ENCODE measurements at regions not wholly inside any gene's neighbourhood (a gene's known extent, or its start where the extent isn't known, plus 50 kb on each side); places are given as distances from the start of the nearest gene placed in this dataset.

GRCh38 chr2:2569836-2570235 is 238.8 kb upstream of the MYT1L start:
- H3K4me1 ChIP-seq (ENCODE audit: insufficient read depth), result no peaks in the 10 kb centered on the region
- intact Hi-C loops (cut with DNase I), result no loop called here
- no peak overlapping the region for H3K4me3 ChIP-seq
- no peak for DNase-seq
- no peak for TF ChIP-seq CTCF (IDR thresholded peaks at IDR 0.05)
- TF ChIP-seq EP300 (IDR thresholded peaks at IDR 0.05), result no peak
- TF ChIP-seq POLR2A (IDR thresholded peaks at IDR 0.05), result no peak
- H3K9me3 ChIP-seq, result no peaks in the 10 kb centered on the region
- no peaks in the 10 kb centered on the region for H3K27me3 ChIP-seq
- WGBS, 3 donors, result 41 to 65% (median 59%) methylated on average over 4 of the region's 4 CpGs
- H3K27ac ChIP-seq, result no peak overlapping the region
- H3K36me3 ChIP-seq, result no peaks in the 10 kb centered on the region

- intact Hi-C loops (cut with DNase I), result no loop called here
- no peak overlapping the region for H3K27ac ChIP-seq
- H3K9me3 ChIP-seq, result no peaks in the 10 kb centered on the region
- H3K4me1 ChIP-seq (ENCODE audit: insufficient read depth), result no peaks in the 10 kb centered on the region
- WGBS, 3 donors, result 83 to 86% (median 85%) methylated on average over 11 of the region's 11 CpGs
- H3K4me3 ChIP-seq, result no peak overlapping the region
- H3K27me3 ChIP-seq, result no peaks in the 10 kb centered on the region
- DNase-seq, result no peak
- no peaks in the 10 kb centered on the region for H3K36me3 ChIP-seq
- TF ChIP-seq POLR2A (IDR thresholded peaks at IDR 0.05) (no peak), CTCF (IDR thresholded peaks at IDR 0.05) (no peak), EP300 (IDR thresholded peaks at IDR 0.05) (no peak)
Observed at GRCh38 chr2:2569306-2569705, 238.2 kb upstream of the MYT1L start.

- intact Hi-C loops (cut with DNase I), result no loop called here
- TF ChIP-seq EP300 (IDR thresholded peaks at IDR 0.05) (no peak), POLR2A (IDR thresholded peaks at IDR 0.05) (no peak), CTCF (IDR thresholded peaks at IDR 0.05) (no peak)
- 92 to 93% (median 93%) methylated on average over 9 of the region's 9 CpGs for WGBS, 3 donors
Observed at GRCh38 chr2:2568411-2568810, 237.3 kb upstream of the MYT1L start.

GRCh38 chr2:2567776-2568175 is 236.7 kb upstream of the MYT1L start:
- Histone ChIP-seq H3K9me3 (no peaks in the 10 kb centered on the region), H3K27ac (no peak overlapping the region), H3K27me3 (no peaks in the 10 kb centered on the region), H3K4me1 (ENCODE audit: insufficient read depth) (no peaks in the 10 kb centered on the region), H3K4me3 (no peak overlapping the region), H3K36me3 (no peaks in the 10 kb centered on the region)
- no peak for DNase-seq
- 72 to 79% (median 78%) methylated on average over 15 of the region's 15 CpGs for WGBS, 3 donors
- TF ChIP-seq POLR2A (IDR thresholded peaks at IDR 0.05), result no peak
- no peak for TF ChIP-seq CTCF (IDR thresholded peaks at IDR 0.05)
- TF ChIP-seq EP300 (IDR thresholded peaks at IDR 0.05), result no peak
- intact Hi-C loops (cut with DNase I), result no loop called here

More at GRCh38 chr2:2568411-2568810, 237.3 kb upstream of the MYT1L start:
- Histone ChIP-seq H3K4me1 (ENCODE audit: insufficient read depth) (no peaks in the 10 kb centered on the region), H3K27me3 (no peaks in the 10 kb centered on the region), H3K36me3 (no peaks in the 10 kb centered on the region), H3K4me3 (no peak overlapping the region), H3K9me3 (no peaks in the 10 kb centered on the region), H3K27ac (no peak overlapping the region)
- no peak for DNase-seq
